ENCODE measurements at regions not wholly inside any gene's neighbourhood (a gene's known extent, or its start where the extent isn't known, plus 50 kb on each side); places are given as distances from the start of the nearest gene placed in this dataset.
"Not testable (repeated sequence)": the region's sequence is repeated elsewhere in the genome, so short reads cannot be mapped to it uniquely, and the experiment has no call there.

DNA sequence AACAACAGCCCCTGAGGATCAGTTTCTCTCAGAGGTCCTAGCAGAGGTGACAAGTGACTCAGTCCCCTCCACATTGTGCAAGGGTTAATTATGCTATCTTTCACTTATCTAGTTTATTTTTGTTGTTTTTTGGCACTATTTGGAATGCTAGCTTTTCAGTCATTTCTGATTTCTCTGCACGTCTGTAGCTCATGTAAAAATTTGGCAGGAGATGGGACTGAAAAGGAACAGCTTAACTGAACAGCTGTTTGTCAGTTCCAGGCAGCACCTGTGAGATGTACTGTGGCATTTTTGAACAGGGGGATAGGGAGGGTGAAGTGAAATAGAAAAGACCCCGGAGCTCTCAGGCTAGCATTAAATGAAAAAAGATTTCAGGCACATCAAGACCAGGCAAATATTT, 313.5 kb downstream of the SUCLA2 start:
- DNase-seq, result no peak

DNA sequence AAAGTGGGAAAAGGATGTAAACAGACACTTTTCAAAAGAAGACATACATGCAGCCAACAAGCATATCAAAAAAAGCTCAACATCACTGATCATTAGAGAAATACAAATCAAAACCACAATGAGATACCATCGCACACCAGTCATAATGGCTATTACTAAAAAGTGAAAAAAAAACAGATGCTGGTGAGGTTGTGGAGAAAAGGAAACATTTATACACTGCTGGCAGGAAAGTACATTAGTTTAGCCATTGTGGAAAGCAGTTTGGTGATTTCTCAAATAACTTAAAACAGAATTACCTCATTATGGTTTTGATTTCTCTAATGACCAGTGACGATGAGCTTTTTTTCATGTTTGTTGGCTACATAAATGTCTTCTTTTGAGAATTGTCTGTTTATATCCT, 315.9 kb downstream of the SUCLA2 start:
- DNase-seq, result not testable (repeated sequence)

DNA sequence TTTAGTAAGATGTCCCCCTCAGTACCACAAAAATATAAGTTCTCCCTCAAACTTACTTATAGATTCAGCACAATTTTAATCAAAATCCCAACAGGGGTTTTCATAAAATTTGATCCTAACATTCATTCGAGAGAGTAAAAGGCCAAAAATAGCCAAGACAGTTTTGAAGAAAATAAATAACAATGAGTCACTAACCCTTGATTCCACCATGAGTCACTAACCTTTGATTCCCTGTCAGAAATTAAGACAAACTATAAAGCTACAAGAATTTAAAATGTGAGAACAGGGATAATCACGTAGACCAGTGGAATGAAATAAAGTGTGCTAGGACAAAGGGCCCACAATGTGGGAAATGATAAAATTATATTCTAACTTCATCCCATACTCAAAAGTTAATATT, 320.3 kb downstream of the SUCLA2 start:
- no peak for DNase-seq

DNA sequence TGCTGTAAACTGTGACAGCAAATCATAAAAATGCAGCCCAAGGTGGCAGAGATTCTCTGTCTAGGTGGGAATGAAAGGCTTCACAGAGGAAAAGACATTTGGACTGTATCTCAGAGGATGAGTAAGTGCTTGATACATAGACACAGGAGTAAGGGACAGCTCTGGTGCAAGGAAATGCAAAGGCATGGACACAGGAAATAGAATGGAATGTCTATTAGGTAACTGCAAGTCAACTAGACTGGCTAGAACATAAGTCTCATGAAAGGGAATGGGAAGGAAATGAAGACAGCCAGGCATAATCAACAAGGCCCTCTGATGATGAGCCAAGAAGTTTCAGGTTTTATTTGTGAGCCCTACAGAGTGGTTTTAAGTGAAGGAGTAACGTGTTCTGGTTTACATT, 321.7 kb downstream of the SUCLA2 start:
- DNase-seq, result no peak

DNA sequence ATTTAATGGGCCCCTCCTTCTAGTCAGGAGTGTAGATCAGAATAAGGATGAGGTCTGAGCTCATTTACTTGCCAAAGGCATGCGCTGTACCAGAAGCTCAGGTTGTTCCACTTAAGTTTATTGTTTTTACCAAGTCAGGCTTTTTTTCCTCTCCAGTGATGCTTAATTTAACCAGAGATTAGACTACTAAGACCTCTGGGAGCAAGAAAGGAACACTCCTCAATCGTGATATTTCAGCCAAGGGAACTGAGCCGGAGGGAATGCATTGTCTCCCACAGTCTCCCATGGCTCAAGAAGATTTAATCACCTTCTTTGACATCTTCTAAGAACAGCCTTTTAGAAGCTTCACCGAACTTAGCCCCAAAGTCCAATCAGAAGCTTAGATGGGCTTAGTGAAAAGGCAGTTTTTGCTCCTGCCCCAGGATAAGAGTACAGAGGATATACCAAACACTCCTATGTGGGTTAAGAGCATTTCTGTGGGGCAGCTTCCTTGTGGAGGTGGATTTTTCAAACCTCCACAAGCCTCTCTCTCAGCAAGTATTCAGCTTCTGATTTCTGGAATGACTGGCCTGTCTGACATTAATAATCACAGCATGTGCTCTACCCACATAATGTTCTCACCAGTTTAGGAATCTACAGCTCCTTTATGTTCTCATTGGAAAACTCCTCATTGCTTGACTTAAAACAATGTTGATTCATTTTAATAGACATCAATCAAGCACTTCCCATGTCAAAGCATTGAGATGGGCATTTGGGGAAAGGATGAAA, 322.7 kb downstream of the SUCLA2 start:
- DNase-seq, result no peak

DNA sequence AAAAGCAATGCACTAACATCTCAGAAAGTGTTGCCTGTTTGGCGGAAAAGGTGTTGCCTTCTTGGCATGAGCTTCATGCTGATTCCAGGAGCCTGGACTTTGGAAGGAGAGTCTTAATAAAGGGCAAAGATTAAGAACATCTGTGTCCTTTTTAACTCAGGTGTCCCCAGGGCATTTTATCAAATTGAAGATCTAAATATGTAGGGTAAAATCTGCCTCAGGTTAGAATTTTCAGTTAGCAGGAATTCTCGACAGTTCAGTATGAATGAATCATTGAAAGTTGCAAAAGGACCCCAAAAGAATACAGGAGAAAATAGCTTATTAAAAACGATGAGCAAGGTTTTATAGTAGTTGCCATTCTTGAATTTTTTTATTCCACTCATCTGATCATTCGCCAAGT, 325.2 kb downstream of the SUCLA2 start:
- no peak for DNase-seq

DNA sequence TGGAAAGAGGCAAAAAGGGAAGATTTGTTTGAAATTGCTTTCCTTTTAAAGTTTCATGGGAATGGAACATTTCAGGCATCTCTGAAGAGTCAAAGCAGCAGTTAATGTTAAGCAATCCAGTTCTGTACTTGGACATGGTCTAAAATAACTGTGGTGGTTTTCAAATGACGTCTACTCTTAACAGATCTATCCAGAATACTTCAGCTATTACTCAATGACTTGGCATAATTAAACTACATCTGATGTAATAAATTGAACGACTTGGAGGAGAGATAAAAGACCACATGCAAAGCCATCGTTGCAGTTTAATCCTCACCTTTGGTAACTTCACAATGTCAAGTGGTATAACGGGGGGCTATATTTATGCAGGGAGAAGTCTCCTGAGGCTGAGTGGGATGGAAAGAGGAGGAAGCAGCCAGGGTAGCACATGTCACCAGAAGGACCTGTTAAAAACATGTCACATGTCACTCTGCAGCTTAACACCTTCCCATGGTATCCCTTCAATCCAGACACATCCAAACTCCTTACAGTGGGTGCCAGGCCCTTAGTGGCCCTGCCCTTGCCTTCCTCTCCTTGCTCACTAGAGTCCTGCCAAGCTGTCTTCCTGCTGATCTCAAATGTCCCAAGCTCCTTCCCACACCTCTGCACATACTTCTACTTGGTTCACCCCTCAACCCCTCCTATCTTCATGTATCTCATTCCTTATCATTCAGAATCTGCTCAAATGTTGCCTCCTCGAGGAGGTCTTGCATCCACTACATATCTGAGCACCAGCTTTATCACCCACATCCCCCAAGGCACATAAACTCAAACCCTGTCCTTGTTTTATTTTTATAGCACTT, 327.8 kb downstream of the SUCLA2 start:
- DNase-seq, result no peak

DNA sequence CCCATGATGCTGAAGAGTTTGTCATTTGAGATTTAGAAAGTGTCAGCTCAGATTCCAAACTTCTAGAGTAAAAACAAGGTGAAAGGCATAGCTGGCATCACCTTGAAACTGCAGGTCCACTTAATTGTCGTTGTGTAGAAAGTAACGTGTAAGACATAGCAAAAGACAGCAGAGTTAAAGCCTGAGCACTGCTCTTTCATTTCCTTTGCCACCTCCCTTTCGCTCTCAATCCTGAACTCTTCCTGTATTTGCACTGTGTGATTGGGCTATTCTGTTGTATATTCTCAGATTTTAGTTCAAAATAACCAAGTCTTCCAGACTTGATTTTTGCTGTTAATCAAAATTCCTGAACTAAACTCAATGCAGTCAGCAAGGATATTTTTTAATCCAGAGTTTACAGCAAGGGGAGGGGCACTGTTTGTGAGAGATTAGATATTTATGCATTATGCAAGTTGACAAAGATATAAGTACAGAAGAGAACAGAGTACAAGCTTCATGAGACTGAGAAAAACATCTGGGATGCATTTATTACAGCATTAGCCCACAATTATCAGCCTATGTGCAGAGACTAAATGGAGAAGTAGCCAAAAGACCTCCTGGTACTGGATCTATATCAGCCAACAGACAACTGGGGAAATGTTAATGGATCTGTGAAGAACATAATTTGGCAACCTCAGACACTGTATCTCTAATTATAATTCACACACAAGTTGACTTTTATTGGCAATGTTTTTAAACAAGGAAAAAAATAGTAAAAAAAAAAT, 328.6 kb downstream of the SUCLA2 start:
- no peak for DNase-seq

DNA sequence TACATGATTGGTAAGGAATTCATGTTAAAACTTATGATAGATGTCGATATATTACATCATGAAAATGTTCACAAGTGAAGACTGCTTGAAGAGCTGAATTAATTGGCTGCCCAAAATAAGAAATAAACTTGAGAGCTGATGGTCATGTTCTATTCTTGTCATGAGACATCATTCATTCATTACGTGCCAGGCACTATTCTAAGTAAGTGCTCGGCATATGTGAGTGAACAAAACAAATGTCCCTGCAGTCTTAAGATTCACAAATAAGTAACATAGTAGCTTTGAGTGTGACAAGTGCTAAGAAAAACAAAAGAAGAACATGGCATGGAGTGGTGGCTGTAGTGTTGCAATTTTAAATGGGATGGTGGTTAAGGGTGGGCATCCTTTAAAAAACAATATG, 329.3 kb downstream of the SUCLA2 start:
- no peak for DNase-seq

DNA sequence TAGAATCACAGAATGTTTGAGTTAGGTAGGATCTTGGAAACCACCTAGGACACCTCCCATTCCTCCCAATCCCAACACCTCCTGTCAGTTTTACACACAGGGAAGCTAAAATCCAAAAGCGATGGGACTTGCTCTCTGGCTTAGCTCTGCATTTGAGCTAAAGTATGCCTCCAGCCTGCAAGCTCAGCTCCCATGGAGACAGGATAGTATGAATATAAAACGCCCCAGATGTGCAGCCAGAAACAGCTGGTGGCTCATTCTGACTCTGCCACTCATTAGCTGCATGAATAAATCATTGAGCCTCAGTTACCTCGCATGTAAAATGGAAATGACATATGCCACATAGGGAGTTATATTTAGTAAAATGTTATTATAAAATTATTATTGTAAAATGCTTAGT, 336.0 kb downstream of the SUCLA2 start:
- DNase-seq, result no peak

DNA sequence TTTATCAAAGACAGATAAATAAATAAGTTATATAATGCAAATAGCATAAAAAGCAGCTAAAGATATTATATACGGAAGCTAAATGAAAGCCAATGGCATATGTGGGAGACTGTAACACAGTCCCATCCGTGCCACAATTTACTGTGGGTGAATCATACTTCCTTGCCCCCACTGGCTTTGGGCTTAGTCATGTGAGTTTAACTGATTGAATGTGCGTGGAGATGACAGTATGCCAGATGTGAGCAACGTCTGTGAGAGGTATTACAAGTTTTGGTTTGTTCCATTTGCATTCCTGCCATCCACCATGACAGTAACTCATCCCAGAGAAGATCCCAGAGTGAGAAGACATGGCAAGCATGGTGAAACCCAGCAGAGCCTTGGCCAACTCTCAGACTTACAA, 340.0 kb downstream of the SUCLA2 start:
- no peak for DNase-seq

DNA sequence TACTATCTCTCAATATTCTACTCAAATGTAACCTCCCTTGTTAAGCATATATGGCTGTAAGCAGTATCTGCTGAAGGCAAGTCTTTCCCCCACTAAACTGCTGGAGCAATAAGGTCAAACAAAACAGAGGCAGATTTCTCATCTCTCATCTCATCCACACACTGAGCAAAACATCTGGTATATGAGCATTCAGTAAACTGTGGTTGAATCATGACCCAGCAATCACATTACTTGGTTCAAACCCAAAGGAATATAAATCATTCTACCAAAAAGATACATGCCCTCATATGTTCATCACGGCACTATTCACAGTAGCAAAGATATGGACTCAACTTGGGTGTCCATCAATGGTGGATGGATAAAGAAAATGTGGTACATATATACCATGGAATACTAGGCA, 344.4 kb downstream of the SUCLA2 start:
- DNase-seq, result no peak

DNA sequence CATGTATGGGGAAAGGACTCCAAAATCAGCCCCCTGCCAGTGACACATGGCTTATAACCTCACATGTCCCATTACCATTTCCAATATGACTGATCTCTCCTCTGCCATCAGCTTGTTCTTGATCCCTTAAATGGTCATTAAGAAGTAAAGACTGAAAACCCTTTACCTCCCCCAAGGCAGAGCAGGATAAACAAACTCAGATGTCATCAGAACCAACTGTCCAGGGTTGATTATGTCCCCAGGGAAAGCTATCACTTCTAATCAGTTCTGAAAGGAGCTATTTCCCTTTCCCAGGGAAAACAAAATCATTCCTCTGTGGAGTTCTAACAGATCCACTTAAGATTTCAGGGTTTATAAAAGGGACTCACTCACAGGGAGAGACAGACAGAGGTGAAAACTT, 350.9 kb downstream of the SUCLA2 start:
- no peak for DNase-seq

DNA sequence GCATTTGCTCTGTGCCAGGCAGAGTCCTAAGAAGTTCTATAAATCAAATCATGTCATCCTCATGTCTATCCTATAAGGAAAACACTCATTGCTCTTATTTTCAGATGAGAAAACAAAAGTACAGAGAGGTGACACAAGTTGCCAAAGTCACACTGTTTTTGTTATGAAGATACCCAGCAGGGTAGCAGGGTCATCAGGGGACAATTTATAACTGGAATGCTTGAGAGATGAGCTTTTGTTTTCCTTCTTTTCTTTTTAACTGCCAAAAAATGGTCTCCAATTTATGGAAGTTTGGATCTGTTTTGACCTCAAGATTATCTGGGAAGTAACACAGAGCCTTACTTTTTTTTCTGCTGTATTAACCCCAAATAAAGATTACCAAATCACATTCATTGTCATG, 354.1 kb downstream of the SUCLA2 start:
- no peak for DNase-seq

DNA sequence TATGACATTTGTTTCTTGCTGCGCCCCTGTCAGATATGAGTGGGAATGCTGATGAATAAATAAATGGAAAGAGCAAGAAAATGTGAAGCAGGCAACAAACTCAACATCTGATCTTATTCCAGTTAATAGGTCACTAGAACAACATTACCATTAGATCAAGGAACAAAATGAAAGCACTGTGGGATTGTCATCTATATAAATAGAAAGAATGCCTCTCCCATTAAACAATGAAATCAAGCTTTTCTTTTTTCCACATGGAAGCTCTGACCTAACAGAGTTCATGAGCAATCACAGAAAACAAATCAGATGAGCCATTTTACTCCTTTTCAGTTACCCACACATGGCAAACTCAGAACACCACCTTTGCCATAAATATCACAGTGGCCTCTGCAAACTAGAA, 354.8 kb downstream of the SUCLA2 start:
- DNase-seq, result no peak

DNA sequence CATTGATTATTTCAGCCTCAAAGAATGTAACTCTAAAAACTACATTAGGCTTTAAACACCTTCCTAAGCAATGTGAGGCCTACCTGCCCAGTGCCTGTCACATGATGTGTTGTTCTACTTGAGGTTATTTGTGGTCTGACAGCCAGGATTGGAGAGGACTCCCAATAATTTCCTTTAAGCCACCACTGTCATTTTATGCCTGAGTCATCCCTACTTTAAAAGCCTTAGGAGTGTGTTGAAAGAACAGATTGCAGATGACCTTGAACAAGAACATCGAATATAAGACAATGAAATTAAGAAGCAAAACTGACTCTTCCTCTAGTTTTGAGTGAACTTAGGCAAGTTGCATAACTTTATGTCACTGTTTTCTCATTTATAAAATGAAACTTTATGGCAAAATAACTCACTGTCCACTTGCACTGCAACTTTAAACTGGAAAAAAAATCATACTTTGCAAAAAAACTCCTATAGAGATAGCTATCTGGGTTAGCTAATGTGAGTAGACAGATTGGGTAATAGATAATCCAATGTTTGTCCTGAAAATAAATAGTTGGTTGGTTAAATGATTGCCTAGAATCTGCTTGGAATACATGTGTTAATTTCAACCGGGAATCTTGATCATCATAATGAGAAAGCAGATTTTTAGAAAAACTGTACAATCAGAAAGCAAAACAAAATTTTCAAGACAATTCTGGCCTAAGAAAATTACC, 361.2 kb downstream of the SUCLA2 start:
- no peak for DNase-seq

DNA sequence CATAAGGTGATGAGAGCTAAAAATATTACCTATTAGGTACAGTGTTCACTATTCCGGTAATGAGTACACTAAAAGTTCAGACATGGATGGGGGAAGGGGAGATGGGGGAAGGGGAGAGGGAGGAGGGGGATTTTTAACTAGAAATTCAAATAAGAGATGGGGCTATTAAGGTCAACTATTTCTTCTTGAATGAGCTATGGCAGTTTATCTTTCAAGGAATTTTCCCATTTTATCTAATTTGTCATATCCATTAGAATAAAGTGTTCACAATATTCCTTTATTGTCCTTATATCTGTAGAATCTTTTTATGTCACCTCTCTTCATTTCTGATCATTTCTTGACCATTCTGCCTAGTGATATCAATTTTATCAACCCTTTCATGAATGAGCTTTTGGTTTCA, 362.4 kb downstream of the SUCLA2 start:
- no peak for DNase-seq

DNA sequence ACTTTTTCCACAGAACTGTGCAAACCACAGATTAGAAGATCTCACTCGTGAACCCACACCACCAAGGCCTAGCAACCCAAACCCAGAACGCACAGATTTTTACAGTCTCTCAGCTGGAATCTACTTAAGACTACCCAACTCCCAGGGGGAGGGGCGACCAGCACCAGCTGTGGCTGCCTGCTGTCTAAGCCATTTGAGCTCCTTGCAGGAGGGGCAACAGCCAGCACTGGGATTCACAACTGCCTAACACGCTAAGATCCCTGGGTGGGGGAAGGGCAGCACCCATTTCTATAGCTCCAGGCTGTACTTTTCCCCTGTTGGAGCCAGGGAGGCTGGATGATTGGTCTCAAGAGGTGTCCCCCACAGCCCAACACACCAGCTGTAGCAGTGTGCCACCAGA, 368.8 kb downstream of the SUCLA2 start:
- no peak for DNase-seq

DNA sequence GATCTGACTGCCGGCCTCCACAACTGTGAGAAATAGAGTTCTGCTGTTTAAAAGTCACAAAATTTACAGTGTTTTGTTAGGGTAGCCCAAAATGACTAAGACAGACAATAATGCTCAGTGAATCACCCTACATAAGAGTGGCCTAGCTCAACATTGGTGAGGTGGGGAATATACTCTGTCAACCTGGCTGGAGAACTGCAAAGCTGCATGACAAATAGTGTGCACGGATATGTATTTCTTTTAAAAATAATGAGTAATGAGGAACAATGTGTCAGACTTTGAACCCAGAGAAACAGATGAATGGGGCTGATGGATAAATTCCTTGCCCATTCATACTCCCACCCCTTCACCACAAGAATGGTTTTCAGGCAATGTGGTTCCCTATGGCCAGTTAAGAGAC, 372.4 kb downstream of the SUCLA2 start:
- no peak for DNase-seq

DNA sequence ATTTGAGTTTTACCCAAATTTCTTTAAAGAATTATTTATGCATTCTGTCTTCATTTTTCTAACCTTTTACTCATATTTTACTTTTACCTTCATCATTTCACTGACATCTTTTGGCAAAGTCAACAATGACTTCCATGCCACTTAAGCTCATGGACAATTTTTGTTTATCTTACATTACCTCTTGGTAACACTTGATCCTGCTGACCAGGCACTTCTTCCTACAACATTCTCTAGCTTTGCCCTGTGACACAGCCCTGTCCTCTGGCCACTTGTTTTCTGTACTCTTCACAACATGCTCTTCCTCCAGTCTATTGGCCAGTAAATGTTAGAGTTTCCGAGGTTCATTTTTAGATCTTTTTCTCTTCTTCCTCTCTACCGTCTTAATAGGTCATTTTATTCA, 377.2 kb downstream of the SUCLA2 start:
- DNase-seq, result no peak

DNA sequence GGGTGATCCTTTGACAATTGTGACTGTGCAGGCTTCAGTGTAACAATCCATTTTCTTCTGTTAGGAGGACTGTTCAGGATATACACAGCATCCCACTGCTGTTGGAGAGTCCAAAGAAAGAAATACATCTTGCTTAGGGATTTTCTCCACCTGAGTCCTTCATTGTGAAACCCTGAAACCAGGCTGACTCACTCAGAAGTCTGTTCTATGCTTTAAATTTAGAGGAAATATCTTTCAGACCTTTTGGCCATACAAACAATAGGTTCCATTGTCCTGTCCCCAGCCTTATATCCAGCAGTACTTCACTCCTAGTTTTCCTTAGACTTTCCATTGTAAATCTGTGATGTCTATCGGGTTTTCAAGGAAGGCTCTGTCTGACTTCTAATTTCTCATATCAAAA, 379.1 kb downstream of the SUCLA2 start:
- DNase-seq, result no peak

DNA sequence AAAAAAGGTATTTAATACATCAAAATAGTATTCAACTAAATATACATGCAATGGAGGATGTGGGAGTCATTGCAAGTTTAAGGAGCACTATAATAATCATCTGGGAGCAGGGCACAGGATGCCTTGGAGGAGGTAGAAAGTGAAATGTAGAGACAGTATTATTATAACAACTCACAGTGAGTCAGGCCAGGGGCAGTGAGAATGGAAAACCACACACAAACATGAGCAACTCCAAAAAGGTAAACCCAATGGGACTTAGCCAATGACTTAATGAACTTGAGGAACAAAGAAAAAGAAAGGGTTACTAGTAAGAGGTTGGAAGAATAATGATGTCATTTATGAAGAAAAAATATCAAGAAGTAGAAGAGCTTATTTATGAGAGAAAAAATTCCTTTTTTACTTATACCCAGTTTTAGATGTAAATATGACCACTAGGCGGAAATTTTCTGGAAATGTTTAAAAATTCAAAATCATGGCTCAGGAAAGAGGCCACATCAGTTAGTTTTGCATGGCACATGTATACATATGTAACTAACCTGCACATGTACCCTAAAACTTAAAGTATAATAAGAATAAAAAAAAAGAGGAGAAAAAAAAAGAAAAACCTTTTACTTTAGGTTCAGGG, 389.3 kb downstream of the SUCLA2 start:
- no peak for DNase-seq

DNA sequence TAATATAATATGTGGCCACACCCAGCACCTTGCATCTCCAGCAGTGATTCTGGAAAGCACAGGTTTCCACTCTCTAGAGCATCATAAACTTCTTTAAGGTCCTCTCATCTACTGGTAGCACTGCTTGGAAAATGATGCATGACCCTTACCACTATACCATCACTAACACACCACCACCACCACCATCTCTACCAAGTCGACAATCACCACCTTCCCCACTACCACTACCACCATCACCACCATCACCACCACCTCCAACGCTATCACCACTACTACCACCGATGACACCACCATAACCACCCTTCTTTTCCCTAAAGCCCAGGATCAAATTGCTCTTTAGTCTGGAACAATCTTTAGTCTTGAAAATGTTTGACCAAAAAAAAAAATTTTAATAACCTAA, 390.4 kb downstream of the SUCLA2 start:
- no peak for DNase-seq

All from femur (tissue), 1 donor.